ENCODE measurements at regions not wholly inside any gene's neighbourhood (a gene's known extent, or its start where the extent isn't known, plus 50 kb on each side); places are given as distances from the start of the nearest gene placed in this dataset.

DNA sequence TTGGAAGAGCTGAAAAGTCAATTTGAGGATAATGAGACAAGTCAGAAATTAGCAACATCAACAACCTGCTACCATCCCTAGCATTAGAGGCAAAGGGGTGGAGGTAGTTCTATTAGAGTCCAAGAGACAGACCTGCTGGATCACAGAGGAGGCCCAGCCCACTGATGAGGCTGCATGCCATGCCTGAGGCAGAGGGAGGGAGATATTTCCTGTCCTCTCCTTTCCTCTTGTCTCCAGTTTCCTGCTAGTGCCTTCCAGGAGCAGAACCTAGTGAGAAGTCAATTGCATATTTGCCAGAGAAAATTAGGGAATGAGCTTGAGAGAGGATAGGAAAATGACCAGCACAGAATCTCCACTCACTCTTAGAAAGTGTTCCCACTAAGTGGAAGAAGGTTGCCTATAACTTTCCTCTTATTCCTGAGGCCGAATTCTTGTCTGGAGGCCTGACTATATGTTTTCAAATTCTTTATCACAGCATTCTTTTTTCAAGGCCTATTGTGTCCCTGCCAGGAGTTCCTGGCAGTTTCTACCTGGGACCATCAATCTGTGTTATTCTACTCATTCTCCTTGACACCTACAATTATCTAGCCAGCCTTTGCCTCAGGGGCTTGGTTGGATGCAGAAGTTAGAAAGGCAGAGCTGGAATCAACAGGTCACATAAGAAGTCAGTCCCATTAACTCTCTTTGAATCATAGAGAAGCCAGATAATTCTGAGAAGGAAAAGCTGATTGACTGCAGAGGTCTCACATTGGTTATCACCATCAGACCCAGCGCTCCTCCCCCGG lies 121.9 kb downstream of the EMP1 start:
- Histone ChIP-seq H4K20me1 (ENCODE audit: insufficient read depth, low read length) (no peaks in the 10 kb centered on the region), H3K4me3 (ENCODE audit: low read depth, low read length, poor library complexity, severe bottlenecking) (no peak overlapping the region), H3K79me2 (ENCODE audit: insufficient read depth, low read depth, low read length) (no peaks in the 10 kb centered on the region), H3K4me2 (ENCODE audit: low read length) (no peak overlapping the region), H2AFZ (ENCODE audit: low read length) (no peak overlapping the region), H3K9me3 (ENCODE audit: low read length) (no peaks in the 10 kb centered on the region), H3K36me3 (ENCODE audit: insufficient read depth, low read length) (no peaks in the 10 kb centered on the region), H3K4me1 (ENCODE audit: insufficient read depth, low read length, poor library complexity, severe bottlenecking) (no peaks in the 10 kb centered on the region), H3K27ac (ENCODE audit: low read depth, low read length, poor library complexity, severe bottlenecking) (no peak overlapping the region), H3K9me2 (ENCODE audit: insufficient read depth, low read length) (no peaks in the 10 kb centered on the region)
- CTCF ChIA-PET (ENCODE audit: unreplicated experiment) = no interaction called here
- no TSS peak for BruUV-seq (replicated peaks)
- DNase-seq (ENCODE audit: low spot score) = no peak
- intact Hi-C loops (cut with micrococcal nuclease; ENCODE audit: unreplicated experiment) = no loop called here
- TF ChIP-seq EZH2phosphoT487 (IDR thresholded peaks at IDR 0.05; ENCODE audit: borderline replicate concordance, low read depth, low read length) = no peak
- TF ChIP-seq, protein P1, sequence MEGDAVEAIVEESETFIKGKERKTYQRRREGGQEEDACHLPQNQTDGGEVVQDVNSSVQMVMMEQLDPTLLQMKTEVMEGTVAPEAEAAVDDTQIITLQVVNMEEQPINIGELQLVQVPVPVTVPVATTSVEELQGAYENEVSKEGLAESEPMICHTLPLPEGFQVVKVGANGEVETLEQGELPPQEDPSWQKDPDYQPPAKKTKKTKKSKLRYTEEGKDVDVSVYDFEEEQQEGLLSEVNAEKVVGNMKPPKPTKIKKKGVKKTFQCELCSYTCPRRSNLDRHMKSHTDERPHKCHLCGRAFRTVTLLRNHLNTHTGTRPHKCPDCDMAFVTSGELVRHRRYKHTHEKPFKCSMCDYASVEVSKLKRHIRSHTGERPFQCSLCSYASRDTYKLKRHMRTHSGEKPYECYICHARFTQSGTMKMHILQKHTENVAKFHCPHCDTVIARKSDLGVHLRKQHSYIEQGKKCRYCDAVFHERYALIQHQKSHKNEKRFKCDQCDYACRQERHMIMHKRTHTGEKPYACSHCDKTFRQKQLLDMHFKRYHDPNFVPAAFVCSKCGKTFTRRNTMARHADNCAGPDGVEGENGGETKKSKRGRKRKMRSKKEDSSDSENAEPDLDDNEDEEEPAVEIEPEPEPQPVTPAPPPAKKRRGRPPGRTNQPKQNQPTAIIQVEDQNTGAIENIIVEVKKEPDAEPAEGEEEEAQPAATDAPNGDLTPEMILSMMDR (conservative IDR thresholded peaks at IDR 0.05; ENCODE audit: low read length) = no peak
- POLR2A ChIA-PET = no interaction called here

DNA sequence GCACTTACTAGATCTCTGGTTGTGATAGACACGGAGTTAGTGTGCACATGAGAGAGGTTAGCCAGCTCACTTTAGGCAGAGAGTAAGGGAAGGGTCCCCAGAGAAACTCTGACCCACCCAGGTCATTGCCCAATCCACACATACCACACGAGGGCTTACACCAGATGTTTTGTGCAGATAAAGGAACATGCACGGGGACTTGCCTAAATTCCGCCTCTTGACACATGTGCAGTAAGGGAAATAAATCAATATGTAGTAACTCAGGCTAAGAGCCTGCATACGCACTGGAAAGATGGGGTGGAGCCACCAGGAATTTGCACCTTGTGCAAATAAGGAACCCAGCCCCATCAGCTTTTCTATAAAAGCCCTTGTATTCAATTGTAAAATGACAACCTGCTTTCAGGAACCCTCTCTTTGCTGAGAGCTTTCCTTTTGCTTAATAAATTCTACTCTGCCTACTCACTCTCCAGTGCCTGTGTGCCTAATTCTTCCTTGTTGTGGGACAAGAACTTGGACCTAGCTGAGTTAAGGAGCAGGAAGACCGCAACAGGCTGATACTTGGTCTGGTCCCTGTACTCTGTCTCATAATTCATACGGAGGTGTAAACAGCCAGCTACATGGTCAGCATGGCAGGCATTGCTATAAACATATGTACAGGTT lies 120.2 kb downstream of the EMP1 start:
- TF ChIP-seq, protein P1 (conservative IDR thresholded peaks at IDR 0.05; ENCODE audit: low read length) = no peak
- TF ChIP-seq EZH2phosphoT487 (IDR thresholded peaks at IDR 0.05; ENCODE audit: borderline replicate concordance, low read depth, low read length) = no peak
- Histone ChIP-seq H3K27ac (ENCODE audit: low read depth, low read length, poor library complexity, severe bottlenecking) (no peak overlapping the region), H3K79me2 (ENCODE audit: insufficient read depth, low read depth, low read length) (no peaks in the 10 kb centered on the region), H3K4me1 (ENCODE audit: insufficient read depth, low read length, poor library complexity, severe bottlenecking) (no peaks in the 10 kb centered on the region), H2AFZ (ENCODE audit: low read length) (no peak overlapping the region), H4K20me1 (ENCODE audit: insufficient read depth, low read length) (no peaks in the 10 kb centered on the region), H3K4me2 (ENCODE audit: low read length) (no peak overlapping the region), H3K9me2 (ENCODE audit: insufficient read depth, low read length) (no peaks in the 10 kb centered on the region), H3K4me3 (ENCODE audit: low read depth, low read length, poor library complexity, severe bottlenecking) (no peak overlapping the region), H3K36me3 (ENCODE audit: insufficient read depth, low read length) (no peaks in the 10 kb centered on the region), H3K9me3 (ENCODE audit: low read length) (no peaks in the 10 kb centered on the region)
- POLR2A ChIA-PET = no interaction called here
- CTCF ChIA-PET (ENCODE audit: unreplicated experiment) = no interaction called here
- no peak for DNase-seq (ENCODE audit: low spot score)
- intact Hi-C loops (cut with micrococcal nuclease; ENCODE audit: unreplicated experiment) = no loop called here
- no TSS peak for BruUV-seq (replicated peaks)

DNA sequence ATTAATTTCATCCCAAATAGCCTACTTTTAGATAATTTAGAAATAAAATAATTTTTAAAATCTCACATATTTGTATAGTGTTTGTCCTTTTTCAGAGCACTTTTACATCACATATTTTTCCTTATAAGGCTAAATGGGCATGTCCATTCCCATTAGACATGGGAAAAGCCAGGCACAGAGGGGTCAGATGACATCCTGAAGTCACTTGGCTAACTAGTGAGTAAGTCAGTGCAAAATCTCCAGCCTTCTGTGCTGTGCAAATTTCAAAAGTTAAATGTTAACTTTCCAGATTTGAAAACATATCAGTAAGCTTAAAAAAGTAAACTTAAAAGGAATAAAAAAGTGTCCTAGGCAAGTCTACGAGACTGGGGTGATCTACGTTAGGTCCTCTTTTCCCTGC lies 117.4 kb downstream of the EMP1 start:
- no peak overlapping the region for H3K4me3 ChIP-seq (ENCODE audit: low read depth, low read length, poor library complexity, severe bottlenecking)
- no peak overlapping the region for H3K27ac ChIP-seq (ENCODE audit: low read depth, low read length, poor library complexity, severe bottlenecking)
- TF ChIP-seq, protein P1 (conservative IDR thresholded peaks at IDR 0.05; ENCODE audit: low read length) = no peak
- TF ChIP-seq EZH2phosphoT487 (IDR thresholded peaks at IDR 0.05; ENCODE audit: borderline replicate concordance, low read depth, low read length) = no peak
- H4K20me1 ChIP-seq (ENCODE audit: insufficient read depth, low read length) = no peaks in the 10 kb centered on the region
- intact Hi-C loops (cut with micrococcal nuclease; ENCODE audit: unreplicated experiment) = no loop called here
- no peaks in the 10 kb centered on the region for H3K4me1 ChIP-seq (ENCODE audit: insufficient read depth, low read length, poor library complexity, severe bottlenecking)
- no peak overlapping the region for H3K4me2 ChIP-seq (ENCODE audit: low read length)
- no peaks in the 10 kb centered on the region for H3K9me3 ChIP-seq (ENCODE audit: low read length)
- H3K79me2 ChIP-seq (ENCODE audit: insufficient read depth, low read depth, low read length) = no peaks in the 10 kb centered on the region
- no peak for DNase-seq (ENCODE audit: low spot score)
- H3K36me3 ChIP-seq (ENCODE audit: insufficient read depth, low read length) = no peaks in the 10 kb centered on the region
- CTCF ChIA-PET (ENCODE audit: unreplicated experiment) = no interaction called here
- no peaks in the 10 kb centered on the region for H3K9me2 ChIP-seq (ENCODE audit: insufficient read depth, low read length)
- BruUV-seq (replicated peaks) = no TSS peak
- POLR2A ChIA-PET = no interaction called here
- no peak overlapping the region for H2AFZ ChIP-seq (ENCODE audit: low read length)
